Right lobe of liver (tissue), 6 donors: ENCODE measurements at regions not wholly inside any gene's neighbourhood (a gene's known extent, or its start where the extent isn't known, plus 50 kb on each side); places are given as distances from the start of the nearest gene placed in this dataset.
"Not testable (repeated sequence)": the region's sequence is repeated elsewhere in the genome, so short reads cannot be mapped to it uniquely, and the experiment has no call there.

Source experiments
- ATAC-seq, 4 donors: fragments of 200-7000 bp; cut with Tn5 transposase; one replicate each; pipeline ENCODE4 v1.9.1; 2020; ENCODE audit warnings: mild to moderate bottlenecking in 4 of 4, moderate library complexity in 4 of 4
- DNase-seq, 3 donors: peaks; one replicate each; pipeline ENCODE4 v3.0.0-alpha.2; 2020
- H3K27ac ChIP-seq, 3 donors: fragments of 200-600 bp; one replicate each; pipeline ENCODE4 v1.8.0; 2022
- H3K27me3 ChIP-seq, 2 donors: fragments of 200-600 bp; one replicate each; pipeline ENCODE4 v1.8.0; 2022
- H3K36me3 ChIP-seq, 4 donors: fragments of 200-600 bp; sonication (generic) in 1 of 4; one replicate each; pipeline versions ENCODE4 v1.5.1 to v1.8.0; 2017 to 2022; ENCODE audit warnings: control low read depth in 1 of 4
- H3K4me1 ChIP-seq, 4 donors: fragments of 200-600 bp; sonication (generic) in 1 of 4; one replicate each; pipeline versions ENCODE4 v1.5.1 to v1.8.0; 2017 to 2022; ENCODE audit warnings: control low read depth in 1 of 4
- H3K4me3 ChIP-seq, 3 donors: fragments of 200-600 bp; one replicate each; pipeline ENCODE4 v1.8.0; 2022
- H3K9me3 ChIP-seq, 4 donors: fragments of 200-600 bp; sonication (generic) in 1 of 4; one replicate each; pipeline versions ENCODE4 v1.5.1 to v1.8.0; 2017 to 2022; ENCODE audit warnings: control low read depth in 1 of 4
- POLR2A ChIP-seq: fragments of 450-650 bp; IDR thresholded peaks from one replicate; pipeline ENCODE4 v1.6.1; 2017; ENCODE audit warnings: antibody characterized with exemption, mild to moderate bottlenecking
- WGBS: methylation state at CpG from one replicate; pipeline ENCODE4 v1.1.6; 2018; ENCODE audit warnings: low coverage, low lambda C conversion rate; ENCODE audit not compliant: insufficient coverage; ENCODE audit errors: missing lambda C conversion rate; 5-methylcytosine and 5-hydroxymethylcytosine counted together
- intact Hi-C, 2 donors: fragments of 100-400 bp; cut with DNase I; formaldehyde crosslinking; loops; one replicate each; pipeline versions ENCODE4 v1.11.2 to v1.14.1; 2022
- TF ChIP-seq, protein P1 (sequence below), 4 donors: fragments of 200-600 bp in 3 of 4; fragments of 450-650 bp in 1 of 4; IDR thresholded peaks; one replicate each; pipeline versions ENCODE4 v1.5.1 to v1.8.0; 2016 to 2022; ENCODE audit warnings: antibody characterized with exemption in 4 of 4, mild to moderate bottlenecking in 2 of 4
- donor health status: DM: no; HTN: yes; CAD: no.
- donor health status: DM: no; HTN: no; CAD: no.
- donor health status: DM: no; HTN: no; CAD: no.
- donor health status: DM: no; HTN: yes; CAD: no.
- donor health status: DM: no; HTN: yes; CAD: no.

DNA sequence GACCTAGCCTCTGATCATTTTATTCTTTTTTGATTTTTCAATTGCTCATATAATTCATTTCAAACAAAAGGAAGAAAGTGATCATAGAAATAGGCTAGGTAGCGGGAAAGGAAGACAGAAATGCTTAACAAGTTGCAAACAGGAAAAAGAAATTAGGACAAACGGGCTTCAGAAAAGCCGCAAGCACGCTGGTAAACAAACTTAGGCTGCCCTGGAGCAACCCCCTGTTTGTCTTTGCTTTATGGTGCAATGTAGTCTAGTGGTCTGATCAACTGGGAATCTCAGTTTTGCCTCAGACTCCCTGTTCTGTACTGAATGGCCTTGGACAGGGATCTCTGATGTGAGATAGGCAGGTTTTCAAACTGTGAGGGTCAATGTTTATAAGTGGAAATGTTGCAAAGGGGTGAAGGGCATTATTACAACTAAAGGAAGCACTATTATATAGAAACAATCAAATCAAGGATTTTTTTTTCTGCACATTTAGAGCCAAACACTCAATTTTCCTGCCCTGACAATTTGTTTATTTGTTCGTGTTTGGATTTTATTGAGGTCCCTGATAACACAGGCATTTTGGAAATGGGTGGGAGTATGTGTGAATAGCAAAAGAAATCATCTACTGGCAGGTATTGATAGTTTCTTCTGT lies 146.8 kb upstream of the NRIP1 start:
- Histone ChIP-seq H3K27ac (peak overlapping the region in 1 of 3 donors; percentile 63), H3K4me1 (peaks cover 0 to 50% (median 17%) of the 10 kb centered on the region in 4 donors), H3K9me3 (no peaks in the 10 kb centered on the region), H3K27me3 (no peaks in the 10 kb centered on the region), H3K36me3 (no peaks in the 10 kb centered on the region), H3K4me3 (peak overlapping the region in 1 of 3 donors; percentile 9)
- WGBS = 10% methylated on average over 5 of the region's 5 CpGs
- TF ChIP-seq POLR2A = no peak
- TF ChIP-seq, protein P1, sequence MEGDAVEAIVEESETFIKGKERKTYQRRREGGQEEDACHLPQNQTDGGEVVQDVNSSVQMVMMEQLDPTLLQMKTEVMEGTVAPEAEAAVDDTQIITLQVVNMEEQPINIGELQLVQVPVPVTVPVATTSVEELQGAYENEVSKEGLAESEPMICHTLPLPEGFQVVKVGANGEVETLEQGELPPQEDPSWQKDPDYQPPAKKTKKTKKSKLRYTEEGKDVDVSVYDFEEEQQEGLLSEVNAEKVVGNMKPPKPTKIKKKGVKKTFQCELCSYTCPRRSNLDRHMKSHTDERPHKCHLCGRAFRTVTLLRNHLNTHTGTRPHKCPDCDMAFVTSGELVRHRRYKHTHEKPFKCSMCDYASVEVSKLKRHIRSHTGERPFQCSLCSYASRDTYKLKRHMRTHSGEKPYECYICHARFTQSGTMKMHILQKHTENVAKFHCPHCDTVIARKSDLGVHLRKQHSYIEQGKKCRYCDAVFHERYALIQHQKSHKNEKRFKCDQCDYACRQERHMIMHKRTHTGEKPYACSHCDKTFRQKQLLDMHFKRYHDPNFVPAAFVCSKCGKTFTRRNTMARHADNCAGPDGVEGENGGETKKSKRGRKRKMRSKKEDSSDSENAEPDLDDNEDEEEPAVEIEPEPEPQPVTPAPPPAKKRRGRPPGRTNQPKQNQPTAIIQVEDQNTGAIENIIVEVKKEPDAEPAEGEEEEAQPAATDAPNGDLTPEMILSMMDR (IDR thresholded peaks at IDR 0.05) = no peak
- intact Hi-C loops = no loop called here
- DNase-seq = peak in 2 of 3 donors; percentile 61 to 78
- peak; percentile 74 to 88 (median 82) for ATAC-seq

DNA sequence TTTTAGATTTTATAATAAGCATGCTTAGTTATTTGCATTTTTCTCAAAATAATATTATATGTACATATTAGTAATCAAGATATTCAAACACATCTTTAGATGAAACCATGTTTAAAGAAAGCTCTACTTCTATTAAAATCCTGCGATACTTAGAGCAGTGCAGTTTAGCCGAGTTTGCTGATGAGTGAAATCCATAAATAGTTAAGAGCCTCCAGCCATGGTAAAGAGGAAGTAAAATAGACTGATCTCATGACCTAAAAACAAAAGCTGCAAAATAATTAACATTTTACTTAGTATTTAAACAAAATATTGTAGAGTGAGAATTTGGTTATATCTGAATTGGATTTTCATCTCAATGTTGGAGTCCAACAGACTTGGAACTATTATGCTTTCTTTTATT lies 147.4 kb upstream of the NRIP1 start:
- DNase-seq (no peak), ATAC-seq (no peak)
- peak overlapping the region in 1 of 3 donors; percentile 63 for H3K27ac ChIP-seq
- TF ChIP-seq POLR2A = no peak
- TF ChIP-seq, protein P1 (IDR thresholded peaks at IDR 0.05) = no peak
- no peaks in the 10 kb centered on the region for H3K36me3 ChIP-seq
- H3K4me1 ChIP-seq = peaks cover 0 to 44% (median 17%) of the 10 kb centered on the region in 4 donors
- H3K27me3 ChIP-seq = no peaks in the 10 kb centered on the region
- H3K9me3 ChIP-seq = no peaks in the 10 kb centered on the region
- no peak overlapping the region for H3K4me3 ChIP-seq
- 27% methylated on average over 2 of the region's 2 CpGs for WGBS
- intact Hi-C loops = no loop called here

GRCh38 chr21:15218476-15218875 lies 153.7 kb upstream of the NRIP1 start:
- DNase-seq, H3K27me3 ChIP-seq, intact Hi-C loops, H3K4me3 ChIP-seq, H3K27ac ChIP-seq, ATAC-seq, H3K36me3 ChIP-seq, H3K9me3 ChIP-seq: not testable (repeated sequence)
- WGBS = no CpG with 5 or more reads among the region's 23 CpGs
- peaks cover 0 to 29% (median 9%) of the 10 kb centered on the region in 4 donors for H3K4me1 ChIP-seq

GRCh38 chr21:15219039-15219438 lies 154.2 kb upstream of the NRIP1 start:
- H3K27ac ChIP-seq = no peak overlapping the region
- ATAC-seq (no peak), DNase-seq (no peak)
- no peaks in the 10 kb centered on the region for H3K36me3 ChIP-seq
- no peaks in the 10 kb centered on the region for H3K27me3 ChIP-seq
- 47% methylated on average over 2 of the region's 5 CpGs for WGBS
- peaks cover 0 to 29% (median 9%) of the 10 kb centered on the region in 4 donors for H3K4me1 ChIP-seq
- no peaks in the 10 kb centered on the region for H3K9me3 ChIP-seq
- TF ChIP-seq, protein P1 (IDR thresholded peaks at IDR 0.05) = no peak
- TF ChIP-seq POLR2A = no peak
- no peak overlapping the region for H3K4me3 ChIP-seq
- intact Hi-C loops = no loop called here

DNA sequence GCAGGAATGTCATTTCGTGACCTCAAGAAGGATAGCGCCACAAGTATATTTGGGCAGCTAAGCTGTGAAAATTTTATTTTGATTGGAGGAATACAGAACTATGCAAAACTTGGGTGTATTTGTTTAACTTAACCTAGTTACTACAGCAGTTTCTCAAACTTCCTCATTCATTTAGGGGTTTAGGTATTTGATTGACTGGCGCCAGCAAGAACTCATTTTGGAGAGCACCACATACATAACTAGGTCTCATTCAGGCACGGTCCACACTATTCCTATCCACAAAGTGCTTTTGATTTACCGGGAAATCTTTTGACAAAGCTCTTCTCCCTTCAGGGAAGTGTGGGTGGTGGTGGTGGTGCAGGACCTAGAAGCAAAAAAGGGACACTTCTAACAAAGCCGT lies 155.1 kb upstream of the NRIP1 start:
- DNase-seq (no peak), ATAC-seq (no peak)
- H3K36me3 ChIP-seq = no peaks in the 10 kb centered on the region
- no peak for TF ChIP-seq POLR2A
- TF ChIP-seq, protein P1 (IDR thresholded peaks at IDR 0.05) = no peak
- WGBS = 48% methylated on average over 6 of the region's 6 CpGs
- no peak overlapping the region for H3K27ac ChIP-seq
- H3K27me3 ChIP-seq = no peaks in the 10 kb centered on the region
- H3K4me1 ChIP-seq = peaks cover 0 to 23% (median 9%) of the 10 kb centered on the region in 4 donors
- intact Hi-C loops = no loop called here
- no peak overlapping the region for H3K4me3 ChIP-seq
- no peaks in the 10 kb centered on the region for H3K9me3 ChIP-seq
